ENCODE measurements at regions not wholly inside any gene's neighbourhood (a gene's known extent, or its start where the extent isn't known, plus 50 kb on each side); places are given as distances from the start of the nearest gene placed in this dataset.
"Not testable (repeated sequence)": the region's sequence is repeated elsewhere in the genome, so short reads cannot be mapped to it uniquely, and the experiment has no call there.

GRCh38 chr10:64397125-64397524, 875.9 kb downstream of the REEP3 start:
- no CpG with 5 or more reads among the region's 8 CpGs for WGBS (ENCODE audit: insufficient coverage)
- no peak for DNase-seq
- Histone ChIP-seq H3K4me3 (ENCODE audit: low read length) (no peak overlapping the region), H3K27ac (ENCODE audit: low read length) (no peak overlapping the region), H3K9me3 (replicated peaks; ENCODE audit: control insufficient read depth, low read depth, low read length) (no peaks in the 10 kb centered on the region), H3K36me3 (ENCODE audit: control insufficient read depth, insufficient read depth, low read length) (no peaks in the 10 kb centered on the region), H3K27me3 (ENCODE audit: control insufficient read depth, insufficient read depth, low read length) (no peaks in the 10 kb centered on the region), H3K4me1 (ENCODE audit: control insufficient read depth, insufficient read depth, low read length) (no peaks in the 10 kb centered on the region)

- Histone ChIP-seq H3K4me1 (ENCODE audit: control insufficient read depth, insufficient read depth, low read length) (no peaks in the 10 kb centered on the region), H3K36me3 (ENCODE audit: control insufficient read depth, insufficient read depth, low read length) (no peaks in the 10 kb centered on the region), H3K27ac (ENCODE audit: low read length) (no peak overlapping the region), H3K27me3 (ENCODE audit: control insufficient read depth, insufficient read depth, low read length) (no peaks in the 10 kb centered on the region), H3K9me3 (replicated peaks; ENCODE audit: control insufficient read depth, low read depth, low read length) (no peaks in the 10 kb centered on the region), H3K4me3 (ENCODE audit: low read length) (no peak overlapping the region)
- DNase-seq: no peak
- WGBS (ENCODE audit: insufficient coverage): no CpG with 5 or more reads among the region's 3 CpGs
Measured at GRCh38 chr10:64408391-64409183, 887.4 kb downstream of the REEP3 start.

- no CpG with 5 or more reads among the region's 1 CpG for WGBS (ENCODE audit: insufficient coverage)
- Histone ChIP-seq H3K36me3 (ENCODE audit: control insufficient read depth, insufficient read depth, low read length) (no peaks in the 10 kb centered on the region), H3K27ac (ENCODE audit: low read length) (no peak overlapping the region), H3K9me3 (replicated peaks; ENCODE audit: control insufficient read depth, low read depth, low read length) (no peaks in the 10 kb centered on the region), H3K4me1 (ENCODE audit: control insufficient read depth, insufficient read depth, low read length) (no peaks in the 10 kb centered on the region), H3K4me3 (ENCODE audit: low read length) (no peak overlapping the region), H3K27me3 (ENCODE audit: control insufficient read depth, insufficient read depth, low read length) (no peaks in the 10 kb centered on the region)
- no peak for DNase-seq
Measured at GRCh38 chr10:64409349-64409748, 888.1 kb downstream of the REEP3 start.

DNA sequence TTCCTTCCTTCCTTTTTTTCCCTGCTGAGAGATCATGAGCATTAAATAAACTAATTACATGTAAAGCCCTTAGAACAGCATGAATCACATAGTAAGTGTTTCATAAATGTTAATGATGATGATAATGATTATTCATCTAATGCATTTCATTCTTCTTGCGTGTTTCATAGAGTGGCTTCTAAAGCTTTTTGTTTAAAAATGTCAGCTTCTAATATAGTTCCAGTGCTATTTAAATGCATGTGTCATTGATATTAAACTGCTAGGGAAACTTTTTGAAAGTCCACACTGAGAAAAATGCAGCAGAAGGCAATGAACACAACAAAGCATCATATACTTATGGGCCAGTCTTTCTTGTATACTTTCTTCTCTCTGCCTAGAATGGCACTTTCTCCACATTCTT, 894.8 kb downstream of the REEP3 start:
- Histone ChIP-seq H3K36me3 (ENCODE audit: control insufficient read depth, insufficient read depth, low read length) (no peaks in the 10 kb centered on the region), H3K9me3 (replicated peaks; ENCODE audit: control insufficient read depth, low read depth, low read length) (no peaks in the 10 kb centered on the region), H3K27me3 (ENCODE audit: control insufficient read depth, insufficient read depth, low read length) (no peaks in the 10 kb centered on the region), H3K4me1 (ENCODE audit: control insufficient read depth, insufficient read depth, low read length) (no peaks in the 10 kb centered on the region), H3K27ac (ENCODE audit: low read length) (no peak overlapping the region), H3K4me3 (ENCODE audit: low read length) (no peak overlapping the region)
- WGBS (ENCODE audit: insufficient coverage): no CpG with 5 or more reads among the region's 1 CpG
- no peak for DNase-seq

DNA sequence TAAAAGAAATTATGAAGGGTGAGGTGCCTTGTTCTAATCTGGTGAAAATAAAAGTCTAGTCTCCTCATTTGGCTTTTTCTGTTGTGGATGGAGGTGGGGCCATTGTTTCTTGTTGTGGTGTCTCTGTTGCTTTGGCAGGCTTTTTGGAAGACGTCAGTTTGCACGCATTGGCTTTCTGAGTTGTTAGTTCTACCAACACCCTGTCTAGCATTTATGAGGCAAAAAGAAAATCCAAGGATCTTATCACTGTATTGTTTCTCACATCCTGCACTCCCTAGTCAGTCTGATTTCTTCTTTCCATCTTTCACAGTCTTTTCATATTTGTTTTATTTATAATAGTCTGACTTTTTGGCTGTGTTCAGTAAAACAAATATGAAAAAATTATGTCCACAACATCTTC, 898.3 kb downstream of the REEP3 start:
- no peak overlapping the region for H3K4me3 ChIP-seq (ENCODE audit: low read length)
- no peaks in the 10 kb centered on the region for H3K4me1 ChIP-seq (ENCODE audit: control insufficient read depth, insufficient read depth, low read length)
- no peaks in the 10 kb centered on the region for H3K9me3 ChIP-seq (replicated peaks; ENCODE audit: control insufficient read depth, low read depth, low read length)
- no peaks in the 10 kb centered on the region for H3K36me3 ChIP-seq (ENCODE audit: control insufficient read depth, insufficient read depth, low read length)
- no CpG with 5 or more reads among the region's 2 CpGs for WGBS (ENCODE audit: insufficient coverage)
- no peak for DNase-seq
- no peaks in the 10 kb centered on the region for H3K27me3 ChIP-seq (ENCODE audit: control insufficient read depth, insufficient read depth, low read length)
- H3K27ac ChIP-seq (ENCODE audit: low read length): no peak overlapping the region

DNA sequence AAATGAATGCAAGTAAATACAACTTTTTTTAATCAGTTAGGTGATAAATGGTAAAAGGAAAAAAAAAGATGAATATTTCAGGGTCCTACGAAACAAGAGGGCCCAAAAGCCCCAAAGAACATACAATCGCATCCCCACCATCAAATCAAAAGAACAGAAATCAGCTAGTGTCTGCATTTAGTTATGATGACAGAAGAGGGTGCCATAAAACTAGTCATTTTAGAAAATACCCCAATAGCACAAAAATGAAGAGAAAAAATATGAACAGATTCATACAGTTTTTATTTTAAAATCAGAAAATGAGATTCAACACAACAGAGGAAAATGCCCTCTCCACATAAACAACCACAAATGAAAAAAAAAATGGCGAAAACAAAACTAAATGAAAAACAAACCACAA, 905.5 kb downstream of the REEP3 start:
- H3K4me1 ChIP-seq (ENCODE audit: control insufficient read depth, insufficient read depth, low read length): no peaks in the 10 kb centered on the region
- no peaks in the 10 kb centered on the region for H3K36me3 ChIP-seq (ENCODE audit: control insufficient read depth, insufficient read depth, low read length)
- no peak overlapping the region for H3K4me3 ChIP-seq (ENCODE audit: low read length)
- H3K27me3 ChIP-seq (ENCODE audit: control insufficient read depth, insufficient read depth, low read length): no peaks in the 10 kb centered on the region
- DNase-seq: no peak
- no peaks in the 10 kb centered on the region for H3K9me3 ChIP-seq (replicated peaks; ENCODE audit: control insufficient read depth, low read depth, low read length)
- no CpG with 5 or more reads among the region's 3 CpGs for WGBS (ENCODE audit: insufficient coverage)
- H3K27ac ChIP-seq (ENCODE audit: low read length): no peak overlapping the region

DNA sequence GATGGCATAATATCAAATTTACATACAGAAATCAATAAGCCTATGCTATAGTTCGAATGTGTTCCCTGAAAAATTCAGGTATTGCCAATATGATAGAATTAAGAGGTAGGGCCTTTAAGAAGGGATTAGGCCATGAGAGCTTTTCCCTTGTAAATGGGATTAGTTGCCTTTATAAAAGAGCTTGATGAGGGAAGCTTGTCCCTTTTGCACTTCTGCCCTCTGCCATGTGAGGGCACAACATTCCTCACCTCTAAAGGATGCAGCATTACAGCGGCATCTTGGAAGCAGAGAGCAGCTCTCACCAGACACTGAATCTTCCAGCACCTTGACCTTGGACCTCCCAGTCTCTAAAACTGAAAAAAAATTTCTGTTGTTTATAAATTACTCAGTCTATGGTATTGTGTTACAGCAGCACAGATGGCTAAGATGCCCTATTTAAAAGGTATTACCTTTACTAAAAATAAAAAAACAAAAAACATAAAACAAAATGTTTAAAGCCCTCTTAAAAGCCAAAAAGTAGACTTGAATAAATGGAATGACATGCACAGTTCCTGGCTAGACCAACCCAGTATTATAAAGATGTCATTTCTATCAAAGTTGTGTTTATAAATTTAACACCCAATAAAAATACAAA, 909.6 kb downstream of the REEP3 start:
- Histone ChIP-seq H3K9me3 (replicated peaks; ENCODE audit: control insufficient read depth, low read depth, low read length) (no peaks in the 10 kb centered on the region), H3K4me1 (ENCODE audit: control insufficient read depth, insufficient read depth, low read length) (no peaks in the 10 kb centered on the region), H3K27me3 (ENCODE audit: control insufficient read depth, insufficient read depth, low read length) (no peaks in the 10 kb centered on the region), H3K36me3 (ENCODE audit: control insufficient read depth, insufficient read depth, low read length) (no peaks in the 10 kb centered on the region), H3K27ac (ENCODE audit: low read length) (no peak overlapping the region), H3K4me3 (ENCODE audit: low read length) (no peak overlapping the region)
- DNase-seq: no peak
- no CpG with 5 or more reads among the region's 2 CpGs for WGBS (ENCODE audit: insufficient coverage)

DNA sequence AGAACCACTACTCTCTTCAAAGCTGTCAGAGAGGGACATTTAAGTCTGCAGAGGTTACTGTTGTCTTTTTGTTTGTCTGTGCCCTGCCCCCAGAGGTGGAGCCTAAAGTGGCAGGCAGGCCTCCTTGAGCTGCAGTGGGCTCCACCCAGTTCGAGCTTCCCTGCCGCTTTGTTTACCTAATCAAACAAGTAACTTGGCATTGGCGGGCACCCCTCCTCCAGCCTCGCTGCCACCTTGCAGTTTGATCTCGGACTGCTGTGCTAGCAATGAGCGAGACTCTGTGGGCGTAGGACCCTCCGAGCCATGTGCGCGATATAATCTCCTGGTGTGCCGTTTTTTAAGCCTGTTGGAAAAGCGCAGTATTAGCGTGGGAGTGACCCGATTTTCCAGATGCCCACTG, 920.7 kb downstream of the REEP3 start:
- WGBS (ENCODE audit: insufficient coverage): 97% methylated on average over 14 of the region's 14 CpGs
- H3K9me3 ChIP-seq (replicated peaks; ENCODE audit: control insufficient read depth, low read depth, low read length); H3K4me3 ChIP-seq (ENCODE audit: low read length): not testable (repeated sequence)

DNA sequence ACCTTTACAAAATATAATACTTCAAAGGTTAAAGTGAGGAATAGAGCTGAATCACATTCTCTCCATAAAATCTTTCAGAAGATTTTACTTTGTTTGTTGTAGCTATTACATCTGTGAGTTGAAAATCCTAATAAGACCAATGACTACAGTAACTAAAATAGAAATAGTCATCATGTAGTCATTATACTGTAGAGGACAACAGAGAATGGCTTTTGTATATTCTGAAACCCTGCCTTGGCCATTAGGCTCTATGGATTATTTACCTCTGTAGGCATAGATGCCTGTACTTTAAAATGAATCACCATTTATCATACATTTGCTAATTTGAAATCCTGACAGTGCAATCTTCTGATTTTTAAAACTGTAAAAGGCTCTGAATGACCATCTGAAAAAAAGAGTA, 923.0 kb downstream of the REEP3 start:
- no peak for DNase-seq
- Histone ChIP-seq H3K9me3 (replicated peaks; ENCODE audit: control insufficient read depth, low read depth, low read length) (no peaks in the 10 kb centered on the region), H3K36me3 (ENCODE audit: control insufficient read depth, insufficient read depth, low read length) (no peaks in the 10 kb centered on the region), H3K27ac (ENCODE audit: low read length) (no peak overlapping the region), H3K4me1 (ENCODE audit: control insufficient read depth, insufficient read depth, low read length) (no peaks in the 10 kb centered on the region), H3K4me3 (ENCODE audit: low read length) (no peak overlapping the region), H3K27me3 (ENCODE audit: control insufficient read depth, insufficient read depth, low read length) (no peaks in the 10 kb centered on the region)

More for the DNA sequence above, 920.7 kb downstream of the REEP3 start:
- not testable (repeated sequence) for DNase-seq; H3K27me3 ChIP-seq (ENCODE audit: control insufficient read depth, insufficient read depth, low read length); H3K27ac ChIP-seq (ENCODE audit: low read length); H3K4me1 ChIP-seq (ENCODE audit: control insufficient read depth, insufficient read depth, low read length); H3K36me3 ChIP-seq (ENCODE audit: control insufficient read depth, insufficient read depth, low read length)

DNA sequence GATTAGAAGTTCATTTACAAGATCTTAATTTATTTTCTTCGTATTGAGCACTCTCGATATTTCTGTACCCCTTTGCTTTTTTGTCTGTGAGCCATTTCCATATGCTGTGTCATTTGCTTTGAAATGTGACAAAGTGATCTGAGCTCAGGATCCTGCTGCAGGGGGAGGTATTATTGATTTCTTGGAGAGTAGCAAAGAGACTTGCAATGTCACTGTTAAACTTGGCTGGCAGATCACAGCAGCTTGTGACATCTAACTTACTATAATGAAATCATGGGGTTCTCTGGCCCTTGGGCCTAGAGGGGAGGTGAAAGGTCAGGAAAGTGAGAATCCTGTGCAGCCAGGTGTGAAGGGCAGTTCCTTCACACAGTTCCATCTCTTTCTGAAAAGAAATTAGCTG, 923.4 kb downstream of the REEP3 start:
- no peak overlapping the region for H3K27ac ChIP-seq (ENCODE audit: low read length)
- no peaks in the 10 kb centered on the region for H3K36me3 ChIP-seq (ENCODE audit: control insufficient read depth, insufficient read depth, low read length)
- no peak overlapping the region for H3K4me3 ChIP-seq (ENCODE audit: low read length)
- H3K27me3 ChIP-seq (ENCODE audit: control insufficient read depth, insufficient read depth, low read length): no peaks in the 10 kb centered on the region
- H3K9me3 ChIP-seq (replicated peaks; ENCODE audit: control insufficient read depth, low read depth, low read length): no peaks in the 10 kb centered on the region
- DNase-seq: no peak
- no CpG with 5 or more reads among the region's 2 CpGs for WGBS (ENCODE audit: insufficient coverage)
- H3K4me1 ChIP-seq (ENCODE audit: control insufficient read depth, insufficient read depth, low read length): no peaks in the 10 kb centered on the region

- no peak overlapping the region for H3K4me3 ChIP-seq (ENCODE audit: low read length)
- H3K9me3 ChIP-seq (replicated peaks; ENCODE audit: control insufficient read depth, low read depth, low read length): no peaks in the 10 kb centered on the region
- H3K27ac ChIP-seq (ENCODE audit: low read length): no peak overlapping the region
- no peaks in the 10 kb centered on the region for H3K36me3 ChIP-seq (ENCODE audit: control insufficient read depth, insufficient read depth, low read length)
- H3K4me1 ChIP-seq (ENCODE audit: control insufficient read depth, insufficient read depth, low read length): no peaks in the 10 kb centered on the region
- DNase-seq: no peak
- no peaks in the 10 kb centered on the region for H3K27me3 ChIP-seq (ENCODE audit: control insufficient read depth, insufficient read depth, low read length)
Measured at GRCh38 chr10:64449603-64450002, 928.4 kb downstream of the REEP3 start.
